SH-SY5Y (cell line): ENCODE measurements at regions not wholly inside any gene's neighbourhood (a gene's known extent, or its start where the extent isn't known, plus 50 kb on each side); places are given as distances from the start of the nearest gene placed in this dataset.

Source experiments
- GATA2 ChIP-seq: IDR thresholded peaks from 2 replicates; pipeline ENCODE4 v1.6.1; 2011; ENCODE audit warnings: mild to moderate bottlenecking, low read depth, low read length
- GATA3 ChIP-seq: IDR thresholded peaks from 2 replicates; pipeline ENCODE4 v1.6.1; 2011; ENCODE audit warnings: low read depth, mild to moderate bottlenecking, low read length, moderate library complexity

GRCh38 chr4:152107736-152108500, 347.1 kb upstream of the GATB start:
- TF ChIP-seq GATA2 = no peak
- no peak for TF ChIP-seq GATA3
